ENCODE measurements at regions not wholly inside any gene's neighbourhood (a gene's known extent, or its start where the extent isn't known, plus 50 kb on each side); places are given as distances from the start of the nearest gene placed in this dataset.

- H3K4me3 Mint-ChIP-seq: no peak overlapping the region
- DNase-seq: no peak
- no peak overlapping the region for H3K9ac ChIP-seq (ENCODE audit: insufficient read depth, low read length, poor library complexity, severe bottlenecking)
- H3K4me3 ChIP-seq (replicated peaks in 1 of 3; ENCODE audit: low read depth in 2 of 3, low read length in 3 of 3): no peak overlapping the region
- no peaks in the 10 kb centered on the region for H3K9me3 ChIP-seq (replicated peaks in 1 of 2; ENCODE audit: control insufficient read depth in 1 of 2, insufficient read depth in 1 of 2, low read length in 2 of 2)
- no peak overlapping the region for H2AFZ ChIP-seq (ENCODE audit: insufficient read depth, low read depth, low read length, poor library complexity, severe bottlenecking)
- WGBS (ENCODE audit: insufficient coverage): no CpG with 5 or more reads among the region's 3 CpGs
- H3K27me3 ChIP-seq (ENCODE audit: control insufficient read depth in 2 of 2, insufficient read depth in 2 of 2, low read length in 2 of 2): no peaks in the 10 kb centered on the region
- intact Hi-C loops (cut with micrococcal nuclease): no loop called here
- H3K4me1 Mint-ChIP-seq: peaks cover 7% of the 10 kb centered on the region
- H3K36me3 ChIP-seq (replicated peaks in 1 of 2; ENCODE audit: control insufficient read depth in 1 of 2, insufficient read depth in 2 of 2, low read length in 2 of 2): no peaks in the 10 kb centered on the region
- no peaks in the 10 kb centered on the region for H3K36me3 Mint-ChIP-seq
- no peak for TF ChIP-seq CTCF (IDR thresholded peaks at IDR 0.05)
- H3K9me3 Mint-ChIP-seq: peaks cover 0 to 2% (median 0%) of the 10 kb centered on the region in 7 donors
- peak overlapping the region in 2 of 7 donors; percentile 2 to 35 for H3K27ac Mint-ChIP-seq
- no peaks in the 10 kb centered on the region for H3K79me2 ChIP-seq (ENCODE audit: insufficient read depth, low read length)
- no peaks in the 10 kb centered on the region for H3K4me1 ChIP-seq (ENCODE audit: control insufficient read depth in 1 of 2, insufficient read depth in 2 of 2, low read length in 2 of 2)
- no peaks in the 10 kb centered on the region for H4K20me1 ChIP-seq (ENCODE audit: insufficient read depth, low read length)
- H3K4me2 ChIP-seq (replicated peaks; ENCODE audit: extremely low read depth, low read length, poor library complexity, severe bottlenecking): no peak overlapping the region
- no peak overlapping the region for H3K27ac ChIP-seq (ENCODE audit: low read depth in 1 of 2, low read length in 2 of 2)
- peaks cover 0 to 1% (median 1%) of the 10 kb centered on the region in 3 donors for H3K27me3 Mint-ChIP-seq (ENCODE audit: low read depth in 3 of 3)
Observed at GRCh38 chr7:85573346-85573745, 386.5 kb upstream of the SEMA3D start.

GRCh38 chr7:85570898-85571297 is 384.0 kb upstream of the SEMA3D start:
- Mint-ChIP-seq H3K4me3 (no peak overlapping the region), H3K27ac (no peak overlapping the region), H3K27me3 (ENCODE audit: low read depth in 3 of 3) (no peaks in the 10 kb centered on the region), H3K9me3 (peaks cover 0 to 6% (median 2%) of the 10 kb centered on the region in 7 donors), H3K36me3 (no peaks in the 10 kb centered on the region), H3K4me1 (peaks cover 7% of the 10 kb centered on the region)
- no peak overlapping the region for H3K4me3 ChIP-seq (replicated peaks in 1 of 3; ENCODE audit: low read depth in 2 of 3, low read length in 3 of 3)
- H3K27ac ChIP-seq (ENCODE audit: low read depth in 1 of 2, low read length in 2 of 2): no peak overlapping the region
- H3K79me2 ChIP-seq (ENCODE audit: insufficient read depth, low read length): no peaks in the 10 kb centered on the region
- H2AFZ ChIP-seq (ENCODE audit: insufficient read depth, low read depth, low read length, poor library complexity, severe bottlenecking): no peak overlapping the region
- no peaks in the 10 kb centered on the region for H3K4me1 ChIP-seq (ENCODE audit: control insufficient read depth in 1 of 2, insufficient read depth in 2 of 2, low read length in 2 of 2)
- H3K9ac ChIP-seq (ENCODE audit: insufficient read depth, low read length, poor library complexity, severe bottlenecking): no peak overlapping the region
- H3K36me3 ChIP-seq (replicated peaks in 1 of 2; ENCODE audit: control insufficient read depth in 1 of 2, insufficient read depth in 2 of 2, low read length in 2 of 2): no peaks in the 10 kb centered on the region
- DNase-seq: no peak
- H4K20me1 ChIP-seq (ENCODE audit: insufficient read depth, low read length): no peaks in the 10 kb centered on the region
- no peak overlapping the region for H3K4me2 ChIP-seq (replicated peaks; ENCODE audit: extremely low read depth, low read length, poor library complexity, severe bottlenecking)
- WGBS (ENCODE audit: insufficient coverage): 78% methylated on average over 1 of the region's 1 CpG
- TF ChIP-seq CTCF (IDR thresholded peaks at IDR 0.05): no peak
- intact Hi-C loops (cut with micrococcal nuclease): no loop called here
- H3K9me3 ChIP-seq (replicated peaks in 1 of 2; ENCODE audit: control insufficient read depth in 1 of 2, insufficient read depth in 1 of 2, low read length in 2 of 2): peaks cover 0 to 6% of the 10 kb centered on the region in 2 donors
- no peaks in the 10 kb centered on the region for H3K27me3 ChIP-seq (ENCODE audit: control insufficient read depth in 2 of 2, insufficient read depth in 2 of 2, low read length in 2 of 2)
